ENCODE measurements at regions not wholly inside any gene's neighbourhood (a gene's known extent, or its start where the extent isn't known, plus 50 kb on each side); places are given as distances from the start of the nearest gene placed in this dataset.

DNA sequence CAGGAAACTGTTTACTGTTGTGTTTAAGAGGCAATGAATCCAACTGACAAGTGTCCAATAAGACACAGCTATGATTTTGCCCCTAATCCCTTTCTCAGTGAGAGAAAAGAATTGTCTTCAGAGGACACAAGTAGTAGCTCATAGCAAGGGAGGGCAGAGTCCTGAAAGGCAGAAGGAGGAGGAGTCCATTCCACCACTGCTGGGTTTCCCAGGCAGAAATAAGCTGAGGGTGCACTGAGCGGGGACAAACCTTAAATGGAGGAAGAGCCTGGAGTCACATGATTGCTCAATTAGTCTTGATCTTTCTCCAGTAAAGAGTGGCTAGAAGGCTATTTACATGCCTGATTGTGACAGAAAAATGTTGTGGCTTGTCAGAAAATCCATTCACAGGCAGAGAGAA lies 573.8 kb downstream of the POM121L12 start:
- Histone ChIP-seq H3K14ac (ENCODE audit: insufficient read length) (no peak overlapping the region), H2BK15ac (ENCODE audit: low read length) (no peak overlapping the region), H2AK5ac (ENCODE audit: low read depth, low read length) (no peak overlapping the region), H3K4me3 (ENCODE audit: extremely low read depth in 1 of 4, insufficient read depth in 2 of 4, low read depth in 3 of 4, low read length in 4 of 4) (no peak overlapping the region), H3K9ac (replicated peaks in 1 of 4; ENCODE audit: extremely low read depth in 1 of 4, low read depth in 3 of 4, low read length in 3 of 4) (no peak overlapping the region), H2BK5ac (ENCODE audit: low read depth, low read length) (no peak overlapping the region), H3K23ac (ENCODE audit: insufficient read length) (no peak overlapping the region), H3K56ac (replicated peaks; ENCODE audit: insufficient read length, low read depth, low read length) (no peak overlapping the region), H2BK12ac (ENCODE audit: low read depth, low read length) (no peak overlapping the region), H3K4me2 (ENCODE audit: insufficient read depth in 1 of 2, low read depth in 2 of 2, low read length in 2 of 2) (no peak overlapping the region), H3K9me3 (ENCODE audit: insufficient read depth in 2 of 2, low read depth in 1 of 2, low read length in 1 of 2) (no peaks in the 10 kb centered on the region), H2AFZ (ENCODE audit: low read length) (peak overlapping the region; percentile 94), H4K8ac (ENCODE audit: extremely low read depth, insufficient read depth, low read length) (no peak overlapping the region), H3K79me1 (ENCODE audit: low read depth, low read length) (no peaks in the 10 kb centered on the region), H3K27ac (ENCODE audit: low read depth, low read length) (no peak overlapping the region), H4K91ac (replicated peaks; ENCODE audit: insufficient read length, low read length) (no peak overlapping the region), H2BK20ac (ENCODE audit: low read length) (no peak overlapping the region), H3K4ac (replicated peaks; ENCODE audit: insufficient read length, low read depth, low read length) (no peak overlapping the region), H3K18ac (ENCODE audit: extremely low read depth, low read length) (no peak overlapping the region), H2BK120ac (replicated peaks; ENCODE audit: low read depth, low read length) (no peak overlapping the region), H3K4me1 (replicated peaks in 1 of 4; ENCODE audit: control insufficient read depth in 3 of 4, insufficient read depth in 4 of 4, low read length in 3 of 4) (no peaks in the 10 kb centered on the region; a peak in 1 of 7 replicates), H3K79me2 (ENCODE audit: control insufficient read depth in 1 of 2, insufficient read depth in 2 of 2, low read length in 2 of 2) (no peaks in the 10 kb centered on the region), H3K36me3 (ENCODE audit: control insufficient read depth in 2 of 4, insufficient read depth in 4 of 4, low read length in 3 of 4) (no peaks in the 10 kb centered on the region), H4K5ac (ENCODE audit: insufficient read length, low read depth, low read length) (no peak overlapping the region), H3K27me3 (replicated peaks in 1 of 4; ENCODE audit: control insufficient read depth in 3 of 4, extremely low read depth in 1 of 4, insufficient read depth in 3 of 4, low read length in 3 of 4) (no peaks in the 10 kb centered on the region), H3K23me2 (ENCODE audit: low read depth, low read length) (no peaks in the 10 kb centered on the region), H4K20me1 (replicated peaks in 1 of 2; ENCODE audit: control insufficient read depth in 1 of 2, insufficient read depth in 2 of 2, low read length in 2 of 2) (no peaks in the 10 kb centered on the region)
- POLR2A ChIA-PET (ENCODE audit: partially characterized antibody): no interaction called here
- 45% methylated on average over 1 of the region's 1 CpG; no CpG with 5 or more reads in 1 of the 2 experiments for WGBS, 2 experiments (ENCODE audit: extremely low coverage in 1 of 2, insufficient coverage in 1 of 2, insufficient read length in 1 of 2, insufficient replicate concordance in 2 of 2, low coverage in 1 of 2, low lambda C conversion rate in 2 of 2, missing lambda C conversion rate in 1 of 2)
- FAIRE-seq (no peak), DNase-seq (ENCODE audit: low read depth in 1 of 2, low spot score in 2 of 2) (no peak)
- CTCF ChIA-PET (ENCODE audit: partially characterized antibody): no interaction called here
- no peak for TF ChIP-seq MAFK (IDR thresholded peaks at IDR 0.05; ENCODE audit: low read depth, low read length)

All from H1 (cell line).